SU-DHL-6 (cell line): ENCODE measurements at regions not wholly inside any gene's neighbourhood (a gene's known extent, or its start where the extent isn't known, plus 50 kb on each side); places are given as distances from the start of the nearest gene placed in this dataset.

ENCODE experiments used
- H2AFZ ChIP-seq: fragments of 200-600 bp; sonication (generic); 2 replicates; pipeline ENCODE4 v1.6.1; 2014; ENCODE audit warnings: low read depth, mild to moderate bottlenecking, moderate library complexity, mixed read lengths, antibody characterized with exemption, low read length; ENCODE audit not compliant: severe bottlenecking
- H3F3A ChIP-seq: fragments of 200-600 bp; shearing (Covaris generic); 2 replicates; pipeline ENCODE4 v1.6.0; 2016; ENCODE audit warnings: antibody characterized with exemption, mild to moderate bottlenecking; ENCODE audit not compliant: insufficient read depth
- H3K27ac ChIP-seq: fragments of 200-600 bp; sonication (generic); 2 replicates; pipeline ENCODE4 v1.5.1; 2016; ENCODE audit warnings: low read depth, mild to moderate bottlenecking, low read length, moderate library complexity, mixed read lengths
- H3K27me3 ChIP-seq: fragments of 200-600 bp; sonication (generic), shearing (Covaris generic); 2 replicates; pipeline ENCODE4 v1.6.0; 2014; ENCODE audit warnings: mild to moderate bottlenecking, low read length
- H3K36me3 ChIP-seq: fragments of 200-600 bp; sonication (generic); 2 replicates; pipeline ENCODE4 v1.6.1; 2014; ENCODE audit warnings: mild to moderate bottlenecking, low read length, mixed read lengths
- H3K4me2 ChIP-seq: fragments of 300-600, 200-600 bp; shearing (Covaris generic), sonication (generic); 2 replicates; pipeline ENCODE4 v1.6.0; 2014; ENCODE audit warnings: low read length, low read depth, mild to moderate bottlenecking; ENCODE audit not compliant: poor library complexity, severe bottlenecking
- H3K4me3 ChIP-seq: fragments of 200-600 bp; sonication (generic); 2 replicates; pipeline ENCODE4 v1.5.1; 2014; ENCODE audit warnings: antibody characterized with exemption, low read length, mild to moderate bottlenecking, mixed read lengths; ENCODE audit not compliant: insufficient read depth, poor library complexity, severe bottlenecking
- H3K79me2 ChIP-seq: fragments of 200-600 bp; sonication (generic); 2 replicates; pipeline ENCODE4 v1.6.1; 2014; ENCODE audit warnings: mild to moderate bottlenecking, low read length, moderate library complexity; ENCODE audit not compliant: insufficient read depth
- H3K9ac ChIP-seq: fragments of 200-600 bp; sonication (generic); 2 replicates; pipeline ENCODE4 v1.7.0; 2014; ENCODE audit warnings: mild to moderate bottlenecking, low read length
- H3K9me2 ChIP-seq: fragments of 200-600 bp; sonication (generic); replicated peaks from 2 replicates; pipeline ENCODE4 v1.6.1; 2014; ENCODE audit warnings: low read length; ENCODE audit not compliant: insufficient read depth
- H3K9me3 ChIP-seq: fragments of 200-600 bp; sonication (generic); 2 replicates; pipeline ENCODE4 v1.6.1; 2014; ENCODE audit warnings: low read length, mixed read lengths; ENCODE audit not compliant: insufficient read depth
- H4K20me1 ChIP-seq: fragments of 200-600 bp; sonication (generic); 2 replicates; pipeline ENCODE4 v1.6.1; 2014; ENCODE audit warnings: low read depth, mild to moderate bottlenecking, antibody characterized with exemption, low read length, moderate library complexity, mixed read lengths
- CTCF ChIP-seq: fragments of 200-600 bp; sonication (generic); IDR thresholded peaks from one replicate; pipeline ENCODE4 v1.5.1; 2017; ENCODE audit warnings: antibody characterized with exemption, mild to moderate bottlenecking, low read length, moderate library complexity; ENCODE audit not compliant: insufficient read depth, poor library complexity, severe bottlenecking
- EZH2phosphoT487 ChIP-seq: fragments of 200-600 bp; sonication (generic), shearing (Covaris generic); conservative IDR thresholded peaks from 2 replicates; pipeline ENCODE4 v1.6.1; 2018; ENCODE audit warnings: mild to moderate bottlenecking, antibody characterized with exemption, low read length, moderate library complexity, mixed read lengths

GRCh38 chr17:33651686-33652085, 358.6 kb upstream of the ASIC2 start:
- H4K20me1 ChIP-seq, result no peaks in the 10 kb centered on the region
- H3K9ac ChIP-seq, result no peak overlapping the region
- H3K27ac ChIP-seq, result no peak overlapping the region
- H3F3A ChIP-seq, result no peaks in the 10 kb centered on the region
- no peaks in the 10 kb centered on the region for H3K9me3 ChIP-seq
- no peak for TF ChIP-seq EZH2phosphoT487
- no peak for TF ChIP-seq CTCF
- no peak overlapping the region for H2AFZ ChIP-seq
- H3K9me2 ChIP-seq, result no peaks in the 10 kb centered on the region
- H3K4me2 ChIP-seq, result no peak overlapping the region
- H3K27me3 ChIP-seq, result no peaks in the 10 kb centered on the region
- no peaks in the 10 kb centered on the region for H3K79me2 ChIP-seq
- H3K4me3 ChIP-seq, result no peak overlapping the region
- H3K36me3 ChIP-seq, result no peaks in the 10 kb centered on the region

GRCh38 chr17:33652731-33653398, 359.8 kb upstream of the ASIC2 start:
- Histone ChIP-seq H2AFZ (no peak overlapping the region), H4K20me1 (no peaks in the 10 kb centered on the region), H3K4me2 (no peak overlapping the region), H3F3A (no peaks in the 10 kb centered on the region), H3K36me3 (no peaks in the 10 kb centered on the region), H3K9me2 (no peaks in the 10 kb centered on the region), H3K4me3 (no peak overlapping the region), H3K79me2 (no peaks in the 10 kb centered on the region), H3K9ac (no peak overlapping the region), H3K27me3 (no peaks in the 10 kb centered on the region), H3K9me3 (no peaks in the 10 kb centered on the region), H3K27ac (no peak overlapping the region)
- TF ChIP-seq EZH2phosphoT487 (no peak), CTCF (no peak)

GRCh38 chr17:33653399-33653788, 360.3 kb upstream of the ASIC2 start:
- TF ChIP-seq EZH2phosphoT487, result no peak
- TF ChIP-seq CTCF, result no peak
- no peaks in the 10 kb centered on the region for H3K79me2 ChIP-seq
- H3K9ac ChIP-seq, result no peak overlapping the region
- H3K9me2 ChIP-seq, result no peaks in the 10 kb centered on the region
- no peak overlapping the region for H3K4me3 ChIP-seq
- no peaks in the 10 kb centered on the region for H3K36me3 ChIP-seq
- no peaks in the 10 kb centered on the region for H4K20me1 ChIP-seq
- no peak overlapping the region for H3K27ac ChIP-seq
- H3K4me2 ChIP-seq, result no peak overlapping the region
- H2AFZ ChIP-seq, result no peak overlapping the region
- no peaks in the 10 kb centered on the region for H3F3A ChIP-seq
- H3K27me3 ChIP-seq, result no peaks in the 10 kb centered on the region
- H3K9me3 ChIP-seq, result no peaks in the 10 kb centered on the region
